Testis (tissue), 2 donors: ENCODE measurements at regions not wholly inside any gene's neighbourhood (a gene's known extent, or its start where the extent isn't known, plus 50 kb on each side); places are given as distances from the start of the nearest gene placed in this dataset.

Experiments
- CTCF ChIP-seq, 3 experiments: fragments of 450-650 bp in 2 of 3; fragments of 200-600 bp in 1 of 3; sonication (generic) in 1 of 3; IDR thresholded peaks; one replicate each; pipeline ENCODE4 v1.5.1; 2016 to 2019; ENCODE audit warnings: antibody characterized with exemption in 3 of 3, mild to moderate bottlenecking in 2 of 3, moderate library complexity in 1 of 3
- POLR2A ChIP-seq: fragments of 450-650 bp; IDR thresholded peaks from one replicate; pipeline ENCODE4 v1.6.1; 2017; ENCODE audit warnings: antibody characterized with exemption, mild to moderate bottlenecking, moderate library complexity

DNA sequence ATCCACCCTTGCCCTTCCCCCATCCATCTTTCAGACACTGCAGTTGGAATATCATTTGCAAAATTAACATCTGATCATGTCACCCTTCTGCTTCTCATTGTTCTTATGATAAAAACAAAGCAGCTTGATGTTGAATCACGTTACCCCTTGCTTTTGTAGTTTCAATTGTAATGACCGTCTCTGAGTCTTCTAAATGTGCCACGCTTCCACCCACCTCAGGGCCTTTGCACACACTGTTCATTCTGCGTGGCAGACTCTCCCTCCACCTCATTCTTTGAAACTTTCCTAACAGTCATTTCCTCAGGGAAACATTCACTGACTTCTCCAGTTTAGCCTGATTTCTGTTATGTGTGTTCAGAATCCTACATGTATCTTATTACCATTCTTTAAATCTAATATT is 143.6 kb upstream of the LMO4 start:
- TF ChIP-seq CTCF (IDR thresholded peaks at IDR 0.05) (no peak), POLR2A (no peak)
